NCI-H748 treated with DMSO at 0.1 percent for 48 hours (cell line): ENCODE measurements at regions not wholly inside any gene's neighbourhood (a gene's known extent, or its start where the extent isn't known, plus 50 kb on each side); places are given as distances from the start of the nearest gene placed in this dataset.

Experiments
- DNase-seq: peaks from one replicate; lab custom pipeline; 2025; lab: John Stamatoyannopoulos, UW

DNA sequence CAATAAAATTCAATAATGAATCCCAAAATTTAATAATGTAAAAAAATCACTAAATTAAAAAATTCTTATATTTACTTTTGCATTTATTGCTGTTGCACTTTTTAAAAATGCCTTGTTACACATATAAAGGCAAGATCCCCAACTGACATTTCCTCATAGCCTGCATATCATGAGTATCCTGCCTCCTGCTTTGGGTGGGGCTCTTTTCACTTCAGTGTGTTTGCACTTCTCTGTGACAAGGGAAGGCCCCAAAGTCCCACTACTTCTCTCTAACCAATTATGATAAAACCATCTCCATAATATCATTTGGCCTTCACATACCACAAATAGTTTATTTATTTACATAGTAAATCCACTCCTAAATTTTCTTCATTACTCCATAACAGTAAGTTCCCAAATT is 446.1 kb upstream of the MARCKS start:
- DNase-seq: no peak

DNA sequence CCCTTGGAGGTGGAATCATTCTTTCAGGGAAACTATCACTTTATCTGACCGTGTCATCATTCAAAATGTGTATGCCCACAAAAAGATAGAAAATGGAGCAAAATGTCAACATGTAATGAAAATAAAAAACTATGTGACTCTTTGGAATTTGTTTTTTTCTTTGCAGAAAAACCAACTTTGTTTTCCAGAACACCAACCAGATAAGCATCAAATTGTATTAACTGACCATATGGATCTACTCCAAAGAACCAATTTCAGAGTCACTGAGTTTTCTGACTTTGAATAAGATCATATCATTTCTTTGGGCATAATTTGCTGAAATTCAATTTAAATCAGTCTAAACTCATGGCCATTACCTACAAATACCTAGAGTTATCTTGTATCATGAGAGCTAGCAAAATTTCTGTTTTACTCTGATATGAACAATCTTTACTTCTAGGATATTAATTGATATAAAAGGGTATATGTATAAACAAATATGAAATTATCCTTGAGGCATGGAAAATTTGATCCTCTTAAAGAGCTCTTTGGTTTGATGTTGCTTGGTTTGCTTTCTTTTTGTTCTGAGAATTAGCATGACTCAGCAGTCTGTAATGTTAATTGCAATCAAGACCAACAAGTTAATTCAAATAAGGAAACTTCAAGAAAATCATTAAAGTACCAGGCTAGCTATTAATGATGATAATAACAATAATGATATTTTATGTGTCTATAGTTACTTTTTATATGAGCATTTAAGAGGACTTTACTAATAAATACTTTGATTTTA is 444.4 kb upstream of the MARCKS start:
- DNase-seq: no peak

DNA sequence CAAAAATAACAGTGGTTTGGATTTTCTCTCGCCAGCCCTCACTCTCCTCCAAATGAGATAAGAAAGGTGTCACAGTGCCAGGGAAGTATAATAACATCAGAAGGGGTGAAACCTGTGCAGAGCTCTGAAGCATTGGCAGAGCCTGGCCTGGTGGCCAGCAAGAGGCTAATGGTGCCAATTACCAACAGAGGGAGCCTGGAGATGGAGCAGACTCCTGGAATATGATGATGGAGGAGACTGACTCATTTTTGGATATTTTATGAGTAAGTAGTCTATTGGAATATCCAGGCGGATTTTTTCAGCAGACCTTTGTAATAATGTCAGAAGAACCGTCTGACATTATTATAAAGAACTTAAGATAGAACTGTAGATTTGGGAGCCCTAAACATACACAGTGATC is 442.6 kb upstream of the MARCKS start:
- peak; percentile 20 for DNase-seq

DNA sequence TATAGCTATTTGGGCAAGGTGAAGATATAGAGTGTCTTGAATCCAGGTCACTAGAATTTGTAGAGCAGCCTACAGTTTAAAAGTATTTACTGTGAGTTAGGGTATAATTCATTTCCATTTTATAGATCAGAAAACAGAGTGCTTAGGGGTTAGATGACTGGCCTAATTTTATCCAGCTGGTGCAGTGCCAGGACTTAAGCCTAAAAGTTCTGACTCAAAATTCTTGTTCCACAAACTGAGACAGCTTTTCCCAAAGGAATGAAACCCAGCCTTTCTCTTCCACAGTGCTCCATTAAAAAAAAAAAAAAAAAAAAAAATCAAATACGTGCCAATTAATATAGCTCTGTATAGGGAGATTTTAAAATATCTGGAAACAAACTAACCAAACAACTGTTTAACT is 441.0 kb upstream of the MARCKS start:
- no peak for DNase-seq

DNA sequence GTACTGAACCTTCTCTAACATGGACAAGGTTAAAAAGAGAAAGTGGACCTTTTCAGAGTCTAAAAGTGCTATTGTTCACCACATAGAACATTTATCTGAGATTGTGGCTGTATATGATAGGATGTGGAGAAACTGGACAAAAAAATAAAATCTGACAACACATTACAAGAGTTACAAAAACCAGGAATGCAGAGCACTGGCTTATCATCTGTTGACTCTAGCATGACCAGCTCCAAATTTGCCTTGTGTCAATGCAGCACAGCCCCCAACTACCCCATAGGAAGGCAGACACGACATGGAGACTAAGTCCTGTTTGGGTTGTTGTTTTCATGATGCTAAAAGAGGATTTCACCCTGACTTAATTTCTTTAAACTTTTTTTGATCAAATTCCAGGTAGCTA is 436.9 kb upstream of the MARCKS start:
- no peak for DNase-seq

DNA sequence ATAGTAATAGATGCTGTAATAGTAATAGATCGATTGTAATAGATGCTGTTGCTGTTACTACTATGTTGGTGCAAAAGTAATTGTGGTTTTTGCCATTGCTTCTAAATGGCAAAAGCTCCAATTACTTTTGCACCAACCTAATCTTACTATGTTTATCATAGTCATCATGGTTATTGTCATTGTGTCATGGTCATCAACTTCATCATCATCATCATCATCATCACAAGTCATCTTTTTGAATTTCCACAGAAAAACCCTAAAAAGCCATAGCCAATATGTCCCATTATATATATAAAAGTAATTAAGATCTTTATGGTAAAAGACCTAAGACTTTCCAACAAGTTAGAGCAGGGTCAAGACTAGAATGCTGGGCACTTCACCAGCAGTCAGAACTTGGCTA is 435.1 kb upstream of the MARCKS start:
- no peak for DNase-seq

DNA sequence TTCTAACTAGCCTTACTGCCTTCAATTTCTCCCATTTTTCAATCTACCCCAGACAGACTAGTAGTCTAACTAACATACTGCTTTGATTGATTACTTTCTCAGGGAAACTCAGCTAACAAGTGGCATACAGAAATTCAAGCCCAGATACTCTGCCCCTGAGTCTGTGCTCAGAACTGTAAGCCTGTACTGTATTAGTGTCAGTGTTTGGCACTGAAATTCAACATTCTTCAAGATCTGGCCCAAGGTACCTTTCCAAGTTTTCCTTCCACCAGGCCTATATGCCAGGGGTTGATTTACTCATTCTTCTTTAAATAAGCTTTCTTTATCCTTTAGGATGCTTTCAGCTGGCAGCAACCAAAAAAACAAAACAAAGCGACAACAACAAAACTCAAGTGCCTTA is 433.2 kb upstream of the MARCKS start:
- no peak for DNase-seq

DNA sequence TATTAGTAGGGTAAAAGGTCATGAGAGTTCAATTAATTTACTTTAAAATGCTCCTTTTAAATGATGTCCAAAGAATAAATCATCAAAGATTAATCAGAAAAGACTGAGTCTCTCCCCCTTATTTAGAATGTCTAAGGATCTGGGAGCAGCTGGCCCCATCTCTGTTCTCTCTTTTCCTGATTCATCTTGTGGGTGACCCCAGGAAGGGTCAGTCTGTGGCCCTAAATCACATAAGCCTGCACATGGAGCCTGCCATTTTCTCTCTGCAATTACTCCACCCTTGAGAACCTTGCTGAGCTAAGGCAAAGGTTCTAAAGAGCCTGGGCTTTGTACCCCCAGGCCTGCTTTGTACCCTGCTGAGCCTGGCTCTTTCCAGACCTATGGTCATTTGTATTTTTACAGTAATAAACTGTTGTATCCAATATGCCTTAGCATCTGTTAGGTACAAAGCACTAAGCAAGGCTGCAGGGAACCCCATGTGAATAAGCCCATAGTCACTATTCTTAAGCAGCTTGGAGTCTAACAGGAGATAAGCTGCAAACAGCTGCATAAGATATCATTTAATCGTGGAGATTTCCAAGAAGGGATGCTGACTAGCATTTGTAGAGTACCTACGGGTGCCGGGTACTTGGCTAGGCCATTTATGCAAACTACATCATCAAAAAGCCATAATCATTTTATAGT is 431.0 kb upstream of the MARCKS start:
- DNase-seq: no peak

DNA sequence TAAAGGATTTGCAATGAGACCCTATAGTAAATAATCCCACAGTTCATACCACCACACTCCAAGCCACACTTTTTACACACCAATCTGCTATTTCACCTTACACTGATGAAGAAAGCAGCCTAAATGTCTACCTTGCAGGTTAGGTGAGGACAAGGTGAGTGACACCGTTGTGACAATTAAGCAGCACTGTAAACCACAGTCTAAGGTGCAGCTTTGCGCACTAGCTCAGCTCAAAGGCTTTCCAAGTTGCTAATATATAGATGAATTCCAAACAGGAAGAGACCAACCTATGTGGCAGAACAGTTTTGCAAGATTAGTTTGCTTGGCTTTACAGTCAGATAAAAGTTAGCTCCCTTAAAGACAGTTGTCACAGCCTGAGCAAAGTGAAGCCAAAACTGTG is 429.5 kb upstream of the MARCKS start:
- no peak for DNase-seq

DNA sequence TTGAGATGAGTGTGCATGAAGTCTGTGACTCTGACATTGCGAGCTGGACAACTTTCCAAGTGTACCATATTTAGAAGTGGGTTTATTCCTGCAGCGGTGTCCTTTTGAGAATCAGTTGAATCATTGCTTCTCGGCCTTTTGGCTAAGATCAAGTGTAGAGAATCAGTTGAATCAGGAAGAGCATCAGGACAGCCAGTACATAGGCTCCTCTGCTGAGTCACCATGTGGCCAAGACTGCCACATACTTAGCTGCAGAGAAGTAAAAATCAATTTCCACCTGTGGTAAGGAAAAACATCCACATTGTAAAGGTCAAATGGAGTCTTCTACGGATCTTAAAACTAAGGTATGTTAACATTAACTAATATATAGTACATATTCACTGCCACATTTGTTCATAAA is 428.4 kb upstream of the MARCKS start:
- DNase-seq: no peak

DNA sequence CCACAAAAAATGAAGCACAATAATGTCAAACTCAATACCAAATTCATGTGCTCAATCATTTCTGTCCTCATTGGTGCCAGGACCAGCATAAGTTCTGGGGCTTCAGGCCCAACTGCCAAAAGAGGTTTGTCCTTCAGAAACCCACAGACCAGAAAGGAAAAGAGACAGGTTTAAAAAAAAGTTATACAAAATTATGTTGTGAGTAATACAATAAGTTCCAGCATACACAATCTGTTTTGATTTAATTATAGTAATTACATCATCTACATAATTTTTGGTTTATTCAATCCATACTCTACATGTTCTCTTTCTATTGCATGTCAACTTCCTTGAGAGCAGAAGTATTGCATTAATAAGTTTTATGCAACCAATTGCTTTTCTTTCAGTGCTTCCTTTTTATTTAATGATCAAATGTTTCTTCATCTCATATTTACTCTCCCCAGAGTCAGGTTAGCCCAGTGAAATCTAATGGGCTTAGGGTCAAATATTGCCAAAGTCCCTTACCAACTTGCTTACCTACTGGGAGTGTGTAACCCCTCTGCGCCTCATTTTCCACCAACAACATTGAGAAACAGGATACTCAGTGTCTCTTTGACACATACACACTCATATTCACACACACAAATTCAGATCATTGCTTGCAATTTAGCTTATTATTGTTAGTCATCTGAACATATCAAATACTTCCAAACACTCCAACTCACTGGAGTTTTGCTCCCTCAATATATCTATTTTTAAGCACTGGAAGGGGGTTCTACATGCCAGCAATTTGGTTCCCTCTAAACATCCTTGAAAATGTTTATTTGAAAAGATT is 424.4 kb upstream of the MARCKS start:
- no peak for DNase-seq

DNA sequence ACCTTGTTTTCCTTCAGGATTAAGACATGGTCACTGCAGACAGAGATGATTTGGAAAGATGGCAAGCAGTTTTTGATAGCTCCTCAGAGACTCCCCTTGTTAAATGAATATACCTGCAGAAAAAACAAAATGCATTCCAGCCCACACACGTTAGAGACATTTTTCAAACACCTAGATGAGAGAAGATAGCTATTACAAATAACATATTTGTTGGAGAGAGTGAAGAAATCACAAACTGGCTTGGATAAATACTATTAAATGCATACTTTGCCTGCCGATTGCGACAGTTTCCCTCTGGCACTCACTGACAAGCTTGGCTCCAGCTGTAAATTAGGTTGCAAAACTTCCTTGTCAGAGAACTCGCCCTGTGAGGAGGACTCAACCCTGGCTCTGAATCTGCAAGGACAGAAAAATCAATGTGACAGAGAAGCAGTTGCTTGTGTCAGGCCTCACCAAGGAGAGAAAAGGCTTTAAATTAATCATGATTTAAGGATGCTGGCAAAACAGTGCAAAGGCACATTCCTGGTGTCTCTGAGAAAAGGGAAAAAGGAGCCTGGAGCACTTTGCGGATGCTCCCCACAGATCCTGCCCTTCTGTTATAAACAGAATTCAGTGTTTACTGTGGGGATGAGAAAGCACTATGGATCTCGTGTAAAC is 423.7 kb upstream of the MARCKS start:
- DNase-seq: no peak

DNA sequence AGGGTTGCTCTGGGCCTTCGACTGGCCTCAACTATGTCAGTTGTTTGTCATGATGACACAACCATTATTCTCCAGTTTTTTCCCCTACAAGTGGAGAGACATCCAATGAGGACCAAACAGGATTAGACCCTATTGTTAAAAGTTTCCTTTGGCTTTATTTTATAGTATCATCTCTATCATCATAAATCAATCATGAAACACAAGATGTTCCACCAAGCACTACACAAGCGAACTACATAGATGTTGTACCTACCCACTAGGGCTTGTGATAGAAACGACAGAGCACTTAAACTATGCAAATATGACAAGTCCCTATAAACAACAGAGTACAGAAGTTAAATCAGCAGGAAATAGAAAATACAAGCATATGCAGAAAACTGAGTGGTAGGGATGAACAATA is 422.5 kb upstream of the MARCKS start:
- no peak for DNase-seq

DNA sequence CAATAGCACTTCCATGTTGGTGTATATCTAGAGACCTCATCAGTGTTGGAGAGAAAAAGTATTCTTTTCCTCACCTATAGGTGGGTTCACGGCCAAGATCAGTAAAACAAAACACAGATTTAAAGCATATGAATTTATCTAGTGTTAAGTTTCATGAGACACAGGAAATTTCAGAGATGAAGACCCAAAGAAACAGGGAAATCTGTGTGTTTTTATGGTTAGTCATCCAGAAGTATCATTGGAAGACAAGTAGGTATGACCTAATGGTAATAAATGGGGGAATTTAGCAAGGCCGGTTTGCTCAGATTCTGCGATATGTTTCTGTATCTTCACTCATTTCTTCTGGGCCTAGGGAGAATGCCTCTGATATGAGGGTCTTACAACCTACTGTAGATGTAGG is 419.6 kb upstream of the MARCKS start:
- no peak for DNase-seq

DNA sequence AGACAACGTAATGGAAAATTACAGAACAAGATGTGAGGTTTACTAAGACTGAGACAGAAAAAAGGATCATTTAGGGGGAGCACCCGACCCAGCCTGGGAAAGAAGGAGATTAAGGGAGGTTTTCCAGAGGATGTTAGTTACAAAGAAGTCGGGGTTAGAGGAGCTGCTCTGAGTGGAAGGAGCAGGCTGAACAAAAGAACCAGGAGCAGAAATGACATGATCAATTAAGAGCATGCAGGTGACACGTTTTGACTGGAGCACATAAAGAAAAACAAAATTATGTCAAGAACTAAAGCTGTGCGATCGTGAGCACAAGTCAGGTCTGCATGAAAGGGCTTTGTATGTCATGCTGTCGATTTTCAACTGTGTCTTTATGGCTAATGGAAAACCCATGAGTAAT is 417.3 kb upstream of the MARCKS start:
- DNase-seq: no peak

DNA sequence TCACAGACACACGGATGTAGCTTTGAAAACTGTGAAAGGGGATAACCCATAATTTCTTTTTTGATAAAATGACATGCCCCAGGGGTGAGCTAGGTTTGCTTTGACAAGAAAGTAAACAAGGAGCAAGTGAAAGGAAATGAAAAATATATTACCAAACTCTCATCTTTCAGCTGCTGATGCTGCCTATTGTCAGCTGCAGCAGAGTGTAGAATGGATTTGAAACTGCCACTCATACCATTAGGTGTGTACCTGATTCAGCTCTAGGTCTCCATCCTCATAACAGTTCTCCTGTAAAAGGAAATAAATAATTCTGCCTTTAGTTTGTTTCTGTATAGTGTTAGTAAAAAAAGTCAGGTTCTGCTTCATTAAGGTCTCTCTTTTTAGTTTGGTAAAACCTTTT is 415.1 kb upstream of the MARCKS start:
- DNase-seq: peak; percentile 89

DNA sequence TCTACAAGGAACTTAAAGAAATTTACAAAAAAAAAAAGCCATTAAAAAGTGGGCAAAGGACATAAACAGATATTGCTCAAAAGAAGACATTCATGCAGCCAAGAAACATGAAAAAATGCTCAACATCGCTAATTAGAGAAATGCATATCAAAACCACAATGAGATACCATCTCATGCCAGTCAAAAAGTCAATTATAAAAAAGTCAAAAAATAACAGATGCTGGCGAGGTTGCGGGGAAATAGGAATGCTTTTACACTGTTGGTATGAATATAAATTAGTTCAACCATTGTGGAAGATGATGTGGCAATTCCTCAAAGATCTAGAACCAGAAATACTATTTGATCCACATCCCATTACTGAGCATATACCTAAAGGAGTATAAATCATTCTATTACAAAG is 411.9 kb upstream of the MARCKS start:
- no peak for DNase-seq

DNA sequence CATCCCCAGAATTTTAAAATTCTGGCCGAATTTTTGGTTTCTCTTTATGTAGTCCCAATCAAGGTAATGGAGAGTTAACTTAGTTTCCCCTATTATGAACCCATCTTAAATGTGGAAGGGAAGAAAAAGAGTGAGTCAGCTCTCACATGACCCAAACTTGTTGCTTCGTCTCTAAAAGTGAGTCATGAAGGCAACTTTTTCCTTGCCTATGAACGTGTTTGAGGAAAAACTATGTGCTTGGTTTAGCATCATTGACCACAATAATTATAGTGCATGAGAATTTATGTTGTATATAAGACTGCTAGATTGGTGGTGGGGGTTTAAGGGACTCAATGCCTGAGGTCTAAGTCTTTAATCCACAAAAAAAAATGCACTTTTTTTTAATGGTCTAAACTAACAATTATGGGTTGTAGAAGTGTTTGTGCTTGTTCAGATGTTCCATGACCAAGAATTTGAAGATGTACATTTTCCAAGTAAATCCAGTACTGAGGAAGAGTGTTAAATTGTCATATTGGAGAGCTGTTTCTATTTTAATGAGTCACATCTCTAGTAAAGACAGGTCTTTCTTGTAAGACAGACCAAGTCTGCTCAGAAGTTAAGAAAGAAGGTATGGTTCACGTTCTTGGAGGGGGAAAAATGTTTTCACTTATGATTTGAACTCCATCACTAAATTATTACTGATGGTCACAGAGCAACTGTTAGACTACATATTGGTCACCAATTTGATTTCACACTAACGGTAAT is 409.9 kb upstream of the MARCKS start:
- no peak for DNase-seq

DNA sequence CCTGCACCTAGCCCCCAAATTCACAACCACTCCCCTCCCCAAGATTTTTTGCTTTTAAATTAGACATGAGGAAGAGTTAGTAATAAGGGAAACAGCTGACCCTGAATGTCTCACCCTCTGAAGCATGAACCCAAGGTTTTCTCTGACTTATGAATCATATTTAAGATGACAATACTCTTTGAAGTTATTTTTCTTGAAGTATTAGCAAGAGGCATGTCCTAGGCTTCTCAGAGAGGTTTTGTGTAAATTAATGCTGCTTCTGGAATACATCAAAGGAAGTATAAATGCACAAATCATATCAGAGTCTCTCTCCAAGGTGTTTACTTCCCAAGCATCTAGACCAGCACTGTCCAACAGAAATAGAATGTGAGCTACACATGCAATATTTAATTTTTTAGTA is 408.1 kb upstream of the MARCKS start:
- no peak for DNase-seq

DNA sequence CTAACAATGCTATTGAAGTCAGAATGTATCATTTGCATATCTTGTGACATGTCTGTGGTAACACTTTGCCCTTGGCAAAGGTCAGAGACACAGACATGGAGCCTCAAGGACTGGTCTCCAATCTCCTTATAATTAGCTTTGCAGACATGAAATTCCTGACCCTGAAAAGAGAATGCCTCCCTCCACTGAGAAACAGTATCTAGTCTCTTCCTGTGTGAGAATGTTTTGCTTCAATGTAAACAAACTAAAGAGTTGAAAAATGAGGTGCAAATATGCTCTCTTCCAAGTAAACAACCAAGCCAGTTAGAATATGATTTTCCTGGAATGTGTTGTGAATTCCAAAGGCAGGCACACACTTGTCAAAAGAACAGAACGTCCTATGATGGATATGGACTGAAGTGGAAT is 407.1 kb upstream of the MARCKS start:
- no peak for DNase-seq

DNA sequence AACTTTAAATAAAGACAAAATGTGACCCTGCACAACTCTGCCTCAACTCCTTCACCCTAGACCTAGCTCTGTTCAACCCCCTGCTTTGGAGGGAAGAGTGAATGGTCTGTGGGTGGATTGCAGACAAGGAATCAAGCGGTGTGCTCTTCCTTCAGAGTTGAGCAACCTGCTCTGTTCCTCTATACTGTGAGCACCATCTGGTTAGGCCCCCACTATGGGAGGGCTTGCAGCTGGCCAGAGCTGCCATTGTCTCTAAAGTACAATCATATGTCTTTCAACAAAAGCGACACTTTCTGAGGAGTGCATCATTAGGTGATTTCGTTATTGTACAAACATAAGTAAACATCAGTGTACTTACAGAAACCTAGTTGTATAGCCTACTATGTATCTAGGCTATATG is 406.1 kb upstream of the MARCKS start:
- peak; percentile 84 for DNase-seq

DNA sequence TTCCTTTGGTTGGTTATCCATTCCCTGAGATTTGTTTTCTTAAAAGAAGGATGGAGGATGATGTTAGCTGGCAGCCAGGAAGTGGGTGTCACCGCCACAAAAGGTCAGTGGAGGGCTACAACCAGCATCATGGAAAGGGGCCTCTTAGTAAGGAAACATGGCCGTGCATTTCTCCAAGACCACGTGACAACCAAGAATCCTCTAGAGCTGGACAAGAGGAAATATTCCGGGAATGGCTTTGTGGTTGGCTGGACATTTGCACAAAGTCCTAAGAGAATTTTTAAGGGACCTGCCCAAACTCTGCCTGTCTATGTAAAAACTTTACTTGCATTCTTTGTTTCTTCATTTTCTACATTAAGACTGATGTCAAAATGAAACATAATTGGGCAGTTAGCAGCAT is 399.9 kb upstream of the MARCKS start:
- no peak for DNase-seq
